HG02943 (cell line): ENCODE measurements at regions not wholly inside any gene's neighbourhood (a gene's known extent, or its start where the extent isn't known, plus 50 kb on each side); places are given as distances from the start of the nearest gene placed in this dataset.
A peak's percentile ranks its signal among the peaks of the same experiment; 100 is the strongest.

Source experiments
- ATAC-seq: cut with Tn5 transposase; IDR thresholded peaks from one replicate; pipeline ENCODE4 v1.9.1; 2021; ENCODE audit warnings: mild to moderate bottlenecking, low read depth, moderate library complexity; ENCODE audit not compliant: unreplicated experiment

DNA sequence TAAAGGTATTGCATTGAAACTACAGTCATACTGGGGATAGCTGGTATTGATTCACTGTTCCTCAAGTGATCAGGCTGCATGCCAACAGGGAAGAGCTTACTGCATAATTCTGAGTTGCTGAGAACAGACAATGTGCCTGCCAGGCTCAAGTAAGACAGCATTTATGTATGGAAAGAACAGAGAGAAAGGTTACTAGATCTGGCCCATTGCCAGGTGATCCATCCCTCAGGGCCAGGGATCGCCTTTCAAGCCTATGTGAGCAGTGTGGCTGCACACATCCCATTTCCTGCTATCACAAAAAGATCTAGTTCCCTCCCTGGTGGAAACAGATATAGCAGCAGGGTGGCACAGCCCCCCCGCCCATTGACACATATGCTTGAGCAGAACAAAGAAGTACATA is 254.0 kb downstream of the TMA16 start:
- no peak for ATAC-seq

- peak; percentile 50 for ATAC-seq
Observed at GRCh38 chr4:163755013-163755412, 260.5 kb downstream of the TMA16 start.

GRCh38 chr4:163757219-163757618 is 262.7 kb downstream of the TMA16 start:
- no peak for ATAC-seq

GRCh38 chr4:163758032-163758431 is 263.5 kb downstream of the TMA16 start:
- ATAC-seq = no peak

- ATAC-seq = no peak
Observed at GRCh38 chr4:163762741-163763140, 268.3 kb downstream of the TMA16 start.

GRCh38 chr4:163764569-163764968 is 270.1 kb downstream of the TMA16 start:
- ATAC-seq = no peak

GRCh38 chr4:163768014-163768413 is 273.5 kb downstream of the TMA16 start:
- no peak for ATAC-seq

DNA sequence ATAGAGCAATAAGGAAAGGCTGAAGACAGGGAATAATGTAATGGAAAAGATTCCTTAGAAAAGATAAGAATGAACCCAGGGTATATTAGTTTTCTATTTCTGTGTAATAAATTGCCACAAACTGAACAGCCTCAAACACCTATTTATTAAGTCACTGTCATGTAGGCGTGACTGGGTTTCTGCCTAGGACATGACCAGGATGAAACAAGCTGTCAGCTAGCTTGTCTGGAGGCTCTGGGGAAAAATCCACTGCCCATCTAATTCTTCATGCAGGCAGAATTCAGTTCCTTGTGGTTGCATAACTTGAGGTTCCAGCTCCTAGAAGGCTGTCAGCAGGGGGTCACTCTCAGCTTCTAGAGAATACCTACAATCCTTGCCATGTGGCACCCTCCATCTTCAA is 277.7 kb downstream of the TMA16 start:
- ATAC-seq = no peak

DNA sequence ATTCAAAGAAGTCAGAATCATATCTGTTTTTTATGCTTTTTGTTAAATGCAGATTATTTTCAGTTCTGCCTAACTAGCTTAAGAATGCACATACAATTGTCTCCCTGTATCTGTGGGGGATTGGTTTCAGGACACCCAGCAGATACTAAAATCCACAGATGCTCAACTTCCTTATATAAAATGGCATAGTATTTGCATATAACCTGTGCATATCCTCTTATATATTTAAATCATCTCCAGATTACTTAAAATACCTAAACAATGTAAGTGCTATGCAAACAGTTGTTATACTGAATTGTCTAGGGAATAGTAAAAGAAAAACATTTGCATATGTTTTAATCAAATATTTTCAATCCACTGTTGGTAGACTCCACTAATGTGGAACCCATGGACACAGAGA is 279.4 kb downstream of the TMA16 start:
- ATAC-seq = no peak

DNA sequence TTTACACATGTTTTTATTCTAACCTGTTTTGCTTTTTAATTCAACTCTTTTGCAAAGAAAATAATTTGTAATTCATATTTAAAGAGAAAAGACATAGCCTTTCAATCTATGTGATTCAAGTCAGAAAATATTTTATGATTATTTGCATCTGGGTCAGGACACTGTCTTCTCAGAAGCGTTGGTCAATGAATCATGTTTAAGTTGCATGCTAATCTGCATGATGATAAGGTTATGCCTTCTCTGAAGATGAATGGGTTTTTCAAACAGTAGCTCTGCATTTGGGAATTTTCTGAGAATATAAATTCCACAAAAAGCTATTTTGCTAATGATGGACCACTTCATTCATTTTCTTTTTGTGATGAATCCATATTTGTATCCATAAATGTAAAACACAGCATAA is 282.5 kb downstream of the TMA16 start:
- no peak for ATAC-seq

DNA sequence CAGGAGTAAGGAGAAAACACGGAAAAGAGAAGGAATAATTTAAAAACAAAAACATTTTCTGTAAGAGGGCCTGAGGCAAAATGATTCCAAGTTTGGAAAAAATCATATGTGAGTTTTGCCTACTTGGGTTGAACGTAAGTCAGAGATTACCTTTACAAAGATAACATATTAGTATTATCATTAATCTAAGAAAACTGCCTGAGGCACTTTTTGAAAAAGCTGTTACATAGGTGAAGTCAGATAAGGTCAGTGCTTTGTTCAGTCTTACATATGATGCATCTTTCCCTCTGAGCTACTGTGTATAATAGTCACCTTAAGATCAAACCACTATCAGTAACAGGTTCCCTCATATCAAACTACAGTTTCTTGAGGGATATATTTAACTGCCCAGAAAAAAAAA is 287.2 kb downstream of the TMA16 start:
- no peak for ATAC-seq

DNA sequence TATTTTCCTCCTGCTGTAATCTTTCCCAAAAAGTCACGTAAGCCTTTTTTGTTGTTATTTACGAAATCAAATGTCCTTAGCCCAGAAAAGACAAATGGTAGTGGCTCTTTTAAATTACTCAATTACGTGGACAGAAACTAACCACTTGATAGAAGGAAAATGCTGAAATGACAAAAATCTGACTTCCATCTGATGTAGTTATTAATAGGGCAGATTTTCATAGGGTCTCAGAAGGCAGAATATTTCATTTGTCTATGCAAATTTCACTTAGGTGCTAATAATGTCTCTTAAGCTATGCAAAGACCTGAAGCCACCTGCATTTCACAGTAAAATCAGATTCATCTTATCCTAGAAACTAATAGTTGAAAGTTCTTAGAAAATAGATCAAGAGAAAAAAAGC is 295.7 kb downstream of the TMA16 start:
- no peak for ATAC-seq

GRCh38 chr4:163795885-163796284 is 301.4 kb downstream of the TMA16 start:
- ATAC-seq = no peak

- no peak for ATAC-seq
Observed at GRCh38 chr4:163804001-163804400, 309.5 kb downstream of the TMA16 start.

GRCh38 chr4:163806653-163807052 is 312.2 kb downstream of the TMA16 start:
- no peak for ATAC-seq

DNA sequence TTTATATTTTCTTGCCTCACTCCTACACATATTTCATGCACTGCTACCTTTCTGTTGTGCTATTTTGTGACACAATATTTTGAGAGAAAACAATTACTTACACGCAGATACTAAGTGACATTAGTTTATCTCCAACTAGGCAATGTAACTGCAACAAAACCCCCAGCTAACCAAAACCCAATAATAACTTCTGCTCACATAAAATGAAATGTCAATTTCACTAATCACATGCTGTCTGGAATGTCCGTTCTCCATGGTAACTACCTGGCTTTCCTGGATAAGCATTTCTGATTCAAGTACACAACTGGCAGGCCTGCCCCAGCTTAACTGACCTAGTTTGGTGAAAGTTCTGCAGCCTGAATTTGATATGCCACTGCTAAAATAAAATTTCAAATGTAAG is 313.5 kb downstream of the TMA16 start:
- ATAC-seq = no peak

DNA sequence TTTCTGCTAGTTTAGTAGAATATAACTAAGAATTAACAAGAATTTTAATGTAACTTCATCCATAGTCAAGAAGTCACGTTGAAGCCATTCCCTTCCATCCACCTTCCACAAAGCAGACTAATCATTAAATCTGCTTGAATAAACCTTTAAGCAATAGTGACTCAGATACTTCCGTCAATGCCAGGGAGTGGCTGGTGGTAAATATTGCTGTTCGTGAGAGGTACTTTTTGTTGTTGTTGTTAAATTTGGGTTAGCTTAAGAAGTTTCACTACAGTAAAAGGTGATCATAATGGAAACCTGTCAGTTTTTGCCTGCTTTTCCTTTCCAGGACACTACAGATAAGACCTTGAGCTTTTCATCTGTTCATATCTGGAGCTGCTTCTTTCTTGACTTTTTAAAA is 316.3 kb downstream of the TMA16 start:
- peak; percentile 42 for ATAC-seq

GRCh38 chr4:163815776-163816175 is 321.3 kb downstream of the TMA16 start:
- ATAC-seq = peak; percentile 76

GRCh38 chr4:163816494-163816893 is 322.0 kb downstream of the TMA16 start:
- ATAC-seq = no peak

GRCh38 chr4:163818673-163819072 is 324.2 kb downstream of the TMA16 start:
- ATAC-seq = no peak

- no peak for ATAC-seq
Observed at GRCh38 chr4:163833669-163834068, 339.2 kb downstream of the TMA16 start.

DNA sequence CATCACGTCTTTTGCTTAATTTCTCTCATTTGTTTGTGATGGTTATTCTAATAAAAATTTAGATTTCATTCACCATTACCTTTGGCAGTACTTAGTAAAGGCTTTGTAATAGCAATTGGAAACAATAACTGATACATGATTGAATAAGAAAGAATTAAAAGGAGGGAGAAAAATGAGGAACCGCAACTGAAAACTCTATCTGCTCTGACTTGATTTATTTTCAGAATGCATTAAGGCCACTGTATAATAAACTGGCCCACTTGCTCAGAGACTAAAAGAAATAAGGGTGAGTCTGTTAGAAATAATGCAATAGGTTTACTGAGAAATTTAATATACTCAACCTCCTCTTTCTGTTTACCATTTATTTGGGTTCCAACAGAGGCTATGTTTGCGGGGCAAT is 351.5 kb downstream of the TMA16 start:
- ATAC-seq = no peak

- no peak for ATAC-seq
Observed at GRCh38 chr4:163852246-163852645, 357.8 kb downstream of the TMA16 start.
